ENCODE measurements at regions not wholly inside any gene's neighbourhood (a gene's known extent, or its start where the extent isn't known, plus 50 kb on each side); places are given as distances from the start of the nearest gene placed in this dataset.

DNA sequence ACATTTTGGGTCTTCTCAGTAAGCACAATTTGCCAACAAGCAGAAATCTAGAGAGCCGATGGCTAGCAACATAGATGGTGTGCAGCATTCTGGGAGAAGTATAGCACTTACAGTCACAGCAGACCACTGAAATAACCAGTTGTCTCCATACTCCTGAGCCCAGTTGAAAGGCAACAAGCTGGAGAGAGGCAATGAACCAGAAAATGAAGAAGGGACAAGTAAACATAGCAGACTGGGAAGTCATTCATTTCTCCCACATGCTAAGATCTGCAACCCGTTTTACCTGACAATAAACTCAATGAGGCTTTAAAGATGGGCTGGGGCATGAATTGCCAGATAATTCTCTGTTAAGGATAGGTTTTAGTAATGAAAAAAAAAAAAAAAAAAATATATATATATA lies 575.6 kb upstream of the GRAMD2B start:
- TF ChIP-seq, protein P1, sequence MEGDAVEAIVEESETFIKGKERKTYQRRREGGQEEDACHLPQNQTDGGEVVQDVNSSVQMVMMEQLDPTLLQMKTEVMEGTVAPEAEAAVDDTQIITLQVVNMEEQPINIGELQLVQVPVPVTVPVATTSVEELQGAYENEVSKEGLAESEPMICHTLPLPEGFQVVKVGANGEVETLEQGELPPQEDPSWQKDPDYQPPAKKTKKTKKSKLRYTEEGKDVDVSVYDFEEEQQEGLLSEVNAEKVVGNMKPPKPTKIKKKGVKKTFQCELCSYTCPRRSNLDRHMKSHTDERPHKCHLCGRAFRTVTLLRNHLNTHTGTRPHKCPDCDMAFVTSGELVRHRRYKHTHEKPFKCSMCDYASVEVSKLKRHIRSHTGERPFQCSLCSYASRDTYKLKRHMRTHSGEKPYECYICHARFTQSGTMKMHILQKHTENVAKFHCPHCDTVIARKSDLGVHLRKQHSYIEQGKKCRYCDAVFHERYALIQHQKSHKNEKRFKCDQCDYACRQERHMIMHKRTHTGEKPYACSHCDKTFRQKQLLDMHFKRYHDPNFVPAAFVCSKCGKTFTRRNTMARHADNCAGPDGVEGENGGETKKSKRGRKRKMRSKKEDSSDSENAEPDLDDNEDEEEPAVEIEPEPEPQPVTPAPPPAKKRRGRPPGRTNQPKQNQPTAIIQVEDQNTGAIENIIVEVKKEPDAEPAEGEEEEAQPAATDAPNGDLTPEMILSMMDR (IDR thresholded peaks at IDR 0.05 in 4 of 5, conservative IDR thresholded peaks at IDR 0.05 in 1 of 5) = no peak
- TF ChIP-seq POLR2A (IDR thresholded peaks at IDR 0.05) = no peak

Measured in gastrocnemius medialis (tissue), 4 donors.